ENCODE measurements at regions not wholly inside any gene's neighbourhood (a gene's known extent, or its start where the extent isn't known, plus 50 kb on each side); places are given as distances from the start of the nearest gene placed in this dataset.

GRCh38 chr5:101431201-101431600 is 528.1 kb upstream of the ST8SIA4 start:
- no peak overlapping the region for H3K14ac ChIP-seq (ENCODE audit: low read length)
- H4K8ac ChIP-seq (ENCODE audit: low read depth, low read length), result no peak overlapping the region
- no CpG with 5 or more reads among the region's 1 CpG for WGBS, 2 donors (ENCODE audit: extremely low coverage in 2 of 2, insufficient read length in 2 of 2, insufficient replicate concordance in 1 of 2)
- no peak overlapping the region for H3K18ac ChIP-seq (ENCODE audit: low read length)
- DNase-seq (ENCODE audit: low spot score), result no peak
- no peak overlapping the region for H2AK5ac ChIP-seq (ENCODE audit: low read depth, low read length)
- H3K4ac ChIP-seq (ENCODE audit: low read length), result no peak overlapping the region
- no peak overlapping the region for H3K23ac ChIP-seq (ENCODE audit: low read depth, low read length, poor library complexity)
- H3K36me3 ChIP-seq (replicated peaks in 1 of 2; ENCODE audit: control insufficient read depth in 2 of 2, insufficient read depth in 2 of 2, low read length in 2 of 2), result no peaks in the 10 kb centered on the region
- no peaks in the 10 kb centered on the region for H3K9me3 ChIP-seq (replicated peaks in 1 of 2; ENCODE audit: control insufficient read depth in 2 of 2, insufficient read depth in 1 of 2, low read depth in 1 of 2, low read length in 2 of 2)
- no peak overlapping the region for H2BK15ac ChIP-seq (ENCODE audit: low read length)
- no peak overlapping the region for H3K9ac ChIP-seq (ENCODE audit: low read depth, low read length, poor library complexity)
- no peak overlapping the region for H2AFZ ChIP-seq (ENCODE audit: low read length)
- H3K4me2 ChIP-seq (ENCODE audit: insufficient read depth, low read length, poor library complexity, severe bottlenecking), result no peak overlapping the region
- no peak overlapping the region for H3K4me3 ChIP-seq (ENCODE audit: low read length in 2 of 2)
- H2BK120ac ChIP-seq (ENCODE audit: low read depth, low read length), result no peak overlapping the region
- no peak overlapping the region for H4K91ac ChIP-seq (ENCODE audit: low read depth, low read length, poor library complexity)
- H3K79me1 ChIP-seq (ENCODE audit: low read depth, low read length), result no peaks in the 10 kb centered on the region
- no peaks in the 10 kb centered on the region for H3K4me1 ChIP-seq (ENCODE audit: control insufficient read depth in 2 of 2, insufficient read depth in 1 of 2, low read depth in 1 of 2, low read length in 2 of 2)
- H3K27me3 ChIP-seq (ENCODE audit: control insufficient read depth in 3 of 3, insufficient read depth in 3 of 3, low read depth in 1 of 3, low read length in 3 of 3), result no peaks in the 10 kb centered on the region
- H2BK12ac ChIP-seq (ENCODE audit: low read length), result no peak overlapping the region
- no peak overlapping the region for H2BK5ac ChIP-seq (ENCODE audit: low read length)
- no peak overlapping the region for H3K27ac ChIP-seq (replicated peaks; ENCODE audit: low read length)

GRCh38 chr5:101430551-101430950 is 527.5 kb upstream of the ST8SIA4 start:
- H2AK5ac ChIP-seq (ENCODE audit: low read depth, low read length), result no peak overlapping the region
- no peak overlapping the region for H3K27ac ChIP-seq (replicated peaks; ENCODE audit: low read length)
- no peak overlapping the region for H3K4ac ChIP-seq (ENCODE audit: low read length)
- H3K4me3 ChIP-seq (ENCODE audit: low read length in 2 of 2), result no peak overlapping the region
- H3K4me1 ChIP-seq (ENCODE audit: control insufficient read depth in 2 of 2, insufficient read depth in 1 of 2, low read depth in 1 of 2, low read length in 2 of 2), result peaks cover 0 to 1% of the 10 kb centered on the region in 2 donors
- no peak overlapping the region for H2BK12ac ChIP-seq (ENCODE audit: low read length)
- no peak overlapping the region for H3K9ac ChIP-seq (ENCODE audit: low read depth, low read length, poor library complexity)
- no CpG with 5 or more reads among the region's 2 CpGs for WGBS, 2 donors (ENCODE audit: extremely low coverage in 2 of 2, insufficient read length in 2 of 2, insufficient replicate concordance in 1 of 2)
- no peak overlapping the region for H4K8ac ChIP-seq (ENCODE audit: low read depth, low read length)
- H3K4me2 ChIP-seq (ENCODE audit: insufficient read depth, low read length, poor library complexity, severe bottlenecking), result no peak overlapping the region
- no peak overlapping the region for H2AFZ ChIP-seq (ENCODE audit: low read length)
- no peaks in the 10 kb centered on the region for H3K9me3 ChIP-seq (replicated peaks in 1 of 2; ENCODE audit: control insufficient read depth in 2 of 2, insufficient read depth in 1 of 2, low read depth in 1 of 2, low read length in 2 of 2)
- no peak for DNase-seq (ENCODE audit: low spot score)
- H4K91ac ChIP-seq (ENCODE audit: low read depth, low read length, poor library complexity), result no peak overlapping the region
- H2BK15ac ChIP-seq (ENCODE audit: low read length), result no peak overlapping the region
- H2BK5ac ChIP-seq (ENCODE audit: low read length), result no peak overlapping the region
- H3K36me3 ChIP-seq (replicated peaks in 1 of 2; ENCODE audit: control insufficient read depth in 2 of 2, insufficient read depth in 2 of 2, low read length in 2 of 2), result no peaks in the 10 kb centered on the region
- no peak overlapping the region for H3K23ac ChIP-seq (ENCODE audit: low read depth, low read length, poor library complexity)
- H2BK120ac ChIP-seq (ENCODE audit: low read depth, low read length), result no peak overlapping the region
- no peak overlapping the region for H3K14ac ChIP-seq (ENCODE audit: low read length)
- no peaks in the 10 kb centered on the region for H3K27me3 ChIP-seq (ENCODE audit: control insufficient read depth in 3 of 3, insufficient read depth in 3 of 3, low read depth in 1 of 3, low read length in 3 of 3)
- H3K79me1 ChIP-seq (ENCODE audit: low read depth, low read length), result no peaks in the 10 kb centered on the region
- H3K18ac ChIP-seq (ENCODE audit: low read length), result no peak overlapping the region

- Histone ChIP-seq H2AK5ac (ENCODE audit: low read depth, low read length) (no peak overlapping the region), H3K27ac (replicated peaks; ENCODE audit: low read length) (no peak overlapping the region), H2BK5ac (ENCODE audit: low read length) (no peak overlapping the region), H4K8ac (ENCODE audit: low read depth, low read length) (no peak overlapping the region), H3K4me2 (ENCODE audit: insufficient read depth, low read length, poor library complexity, severe bottlenecking) (no peak overlapping the region), H3K4me3 (ENCODE audit: low read length in 2 of 2) (no peak overlapping the region), H3K27me3 (ENCODE audit: control insufficient read depth in 3 of 3, insufficient read depth in 3 of 3, low read depth in 1 of 3, low read length in 3 of 3) (no peaks in the 10 kb centered on the region), H3K4ac (ENCODE audit: low read length) (no peak overlapping the region), H3K18ac (ENCODE audit: low read length) (no peak overlapping the region), H3K36me3 (replicated peaks in 1 of 2; ENCODE audit: control insufficient read depth in 2 of 2, insufficient read depth in 2 of 2, low read length in 2 of 2) (no peaks in the 10 kb centered on the region), H2AFZ (ENCODE audit: low read length) (no peak overlapping the region), H3K79me1 (ENCODE audit: low read depth, low read length) (no peaks in the 10 kb centered on the region), H2BK120ac (ENCODE audit: low read depth, low read length) (no peak overlapping the region), H3K23ac (ENCODE audit: low read depth, low read length, poor library complexity) (no peak overlapping the region), H2BK15ac (ENCODE audit: low read length) (no peak overlapping the region), H3K9me3 (replicated peaks in 1 of 2; ENCODE audit: control insufficient read depth in 2 of 2, insufficient read depth in 1 of 2, low read depth in 1 of 2, low read length in 2 of 2) (no peaks in the 10 kb centered on the region), H4K91ac (ENCODE audit: low read depth, low read length, poor library complexity) (no peak overlapping the region), H3K4me1 (ENCODE audit: control insufficient read depth in 2 of 2, insufficient read depth in 1 of 2, low read depth in 1 of 2, low read length in 2 of 2) (peaks cover 0 to 3% of the 10 kb centered on the region in 2 donors), H2BK12ac (ENCODE audit: low read length) (no peak overlapping the region), H3K9ac (ENCODE audit: low read depth, low read length, poor library complexity) (no peak overlapping the region), H3K14ac (ENCODE audit: low read length) (no peak overlapping the region)
- WGBS, 2 donors (ENCODE audit: extremely low coverage in 2 of 2, insufficient read length in 2 of 2, insufficient replicate concordance in 1 of 2), result no CpG with 5 or more reads among the region's 1 CpG
- no peak for DNase-seq (ENCODE audit: low spot score)
These were observed 526.2 kb upstream of the ST8SIA4 start for GRCh38 chr5:101429241-101429640.

DNA sequence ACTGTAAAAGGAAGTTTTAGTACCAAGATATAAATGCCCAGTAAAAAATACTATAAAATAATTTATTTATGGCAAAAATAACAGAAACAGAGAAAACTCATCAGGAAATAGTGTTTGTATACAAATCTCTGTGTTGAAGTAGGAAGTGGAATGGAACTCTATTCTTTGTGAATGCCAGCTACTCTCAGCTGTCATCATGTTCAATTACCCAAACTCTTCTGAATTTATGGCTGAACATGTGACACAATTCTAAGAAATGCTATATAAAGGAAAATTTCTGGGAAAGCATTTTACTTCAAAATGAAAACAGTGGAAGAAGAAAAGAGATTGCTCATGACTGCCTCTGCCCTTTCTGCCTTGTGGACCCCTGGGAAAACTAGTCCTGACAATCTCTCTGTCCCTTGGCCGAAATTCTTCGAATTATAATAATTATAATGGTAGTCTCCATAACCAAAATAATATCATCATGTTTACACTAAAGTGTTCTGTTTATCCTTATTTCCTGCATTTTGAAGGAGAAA is 522.3 kb upstream of the ST8SIA4 start:
- H4K91ac ChIP-seq (ENCODE audit: low read depth, low read length, poor library complexity), result no peak overlapping the region
- H3K23ac ChIP-seq (ENCODE audit: low read depth, low read length, poor library complexity), result no peak overlapping the region
- H3K27me3 ChIP-seq (ENCODE audit: control insufficient read depth in 3 of 3, insufficient read depth in 3 of 3, low read depth in 1 of 3, low read length in 3 of 3), result no peaks in the 10 kb centered on the region
- H3K14ac ChIP-seq (ENCODE audit: low read length), result no peak overlapping the region
- H3K4me2 ChIP-seq (ENCODE audit: insufficient read depth, low read length, poor library complexity, severe bottlenecking), result no peak overlapping the region
- H2AK5ac ChIP-seq (ENCODE audit: low read depth, low read length), result no peak overlapping the region
- no CpG with 5 or more reads among the region's 2 CpGs for WGBS, 2 donors (ENCODE audit: extremely low coverage in 2 of 2, insufficient read length in 2 of 2, insufficient replicate concordance in 1 of 2)
- H3K4me1 ChIP-seq (ENCODE audit: control insufficient read depth in 2 of 2, insufficient read depth in 1 of 2, low read depth in 1 of 2, low read length in 2 of 2), result peaks cover 0 to 3% of the 10 kb centered on the region in 2 donors
- H2BK5ac ChIP-seq (ENCODE audit: low read length), result no peak overlapping the region
- peak overlapping the region; percentile 28 for H2AFZ ChIP-seq (ENCODE audit: low read length)
- no peaks in the 10 kb centered on the region for H3K9me3 ChIP-seq (replicated peaks in 1 of 2; ENCODE audit: control insufficient read depth in 2 of 2, insufficient read depth in 1 of 2, low read depth in 1 of 2, low read length in 2 of 2)
- no peak overlapping the region for H2BK12ac ChIP-seq (ENCODE audit: low read length)
- no peak overlapping the region for H2BK120ac ChIP-seq (ENCODE audit: low read depth, low read length)
- H2BK15ac ChIP-seq (ENCODE audit: low read length), result no peak overlapping the region
- DNase-seq (ENCODE audit: low spot score), result no peak
- H3K79me1 ChIP-seq (ENCODE audit: low read depth, low read length), result no peaks in the 10 kb centered on the region
- H3K27ac ChIP-seq (replicated peaks; ENCODE audit: low read length), result no peak overlapping the region
- no peak overlapping the region for H3K4ac ChIP-seq (ENCODE audit: low read length)
- no peak overlapping the region for H3K18ac ChIP-seq (ENCODE audit: low read length)
- no peak overlapping the region for H3K9ac ChIP-seq (ENCODE audit: low read depth, low read length, poor library complexity)
- H3K36me3 ChIP-seq (replicated peaks in 1 of 2; ENCODE audit: control insufficient read depth in 2 of 2, insufficient read depth in 2 of 2, low read length in 2 of 2), result no peaks in the 10 kb centered on the region
- no peak overlapping the region for H4K8ac ChIP-seq (ENCODE audit: low read depth, low read length)
- no peak overlapping the region for H3K4me3 ChIP-seq (ENCODE audit: low read length in 2 of 2)
